Left ventricle myocardium inferior (tissue), 1 donor: ENCODE measurements at regions not wholly inside any gene's neighbourhood (a gene's known extent, or its start where the extent isn't known, plus 50 kb on each side); places are given as distances from the start of the nearest gene placed in this dataset.

Experiments
- DNase-seq: peaks from one replicate; pipeline ENCODE4 v3.0.0-alpha.2; 2020
- H3K27ac ChIP-seq: fragments of 200-600 bp; replicated peaks from 2 replicates; pipeline ENCODE4 v1.8.0; 2021
- H3K27me3 ChIP-seq: fragments of 200-600 bp; 2 replicates; pipeline ENCODE4 v1.8.0; 2021; ENCODE audit warnings: low read depth
- H3K36me3 ChIP-seq: fragments of 200-600 bp; 2 replicates; pipeline ENCODE4 v1.8.0; 2021
- H3K4me1 ChIP-seq: fragments of 200-600 bp; 2 replicates; pipeline ENCODE4 v1.8.0; 2021
- H3K4me3 ChIP-seq: fragments of 200-600 bp; 2 replicates; pipeline ENCODE4 v1.8.0; 2021; ENCODE audit warnings: mild to moderate bottlenecking, moderate library complexity
- H3K9me3 ChIP-seq: fragments of 200-600 bp; replicated peaks from 2 replicates; pipeline ENCODE4 v1.8.0; 2021
- intact Hi-C: fragments of 100-400 bp; cut with micrococcal nuclease; formaldehyde crosslinking; loops from one replicate; pipeline ENCODE4 v1.11.0; 2022
- TF ChIP-seq, protein P1 (sequence below): fragments of 200-600 bp; IDR thresholded peaks from 2 replicates; pipeline ENCODE4 v1.8.0; 2021; ENCODE audit warnings: antibody characterized with exemption, mild to moderate bottlenecking, borderline replicate concordance
- donor health status: DM: no; HTN: yes; CAD: no; lungs with severe emphysema.

DNA sequence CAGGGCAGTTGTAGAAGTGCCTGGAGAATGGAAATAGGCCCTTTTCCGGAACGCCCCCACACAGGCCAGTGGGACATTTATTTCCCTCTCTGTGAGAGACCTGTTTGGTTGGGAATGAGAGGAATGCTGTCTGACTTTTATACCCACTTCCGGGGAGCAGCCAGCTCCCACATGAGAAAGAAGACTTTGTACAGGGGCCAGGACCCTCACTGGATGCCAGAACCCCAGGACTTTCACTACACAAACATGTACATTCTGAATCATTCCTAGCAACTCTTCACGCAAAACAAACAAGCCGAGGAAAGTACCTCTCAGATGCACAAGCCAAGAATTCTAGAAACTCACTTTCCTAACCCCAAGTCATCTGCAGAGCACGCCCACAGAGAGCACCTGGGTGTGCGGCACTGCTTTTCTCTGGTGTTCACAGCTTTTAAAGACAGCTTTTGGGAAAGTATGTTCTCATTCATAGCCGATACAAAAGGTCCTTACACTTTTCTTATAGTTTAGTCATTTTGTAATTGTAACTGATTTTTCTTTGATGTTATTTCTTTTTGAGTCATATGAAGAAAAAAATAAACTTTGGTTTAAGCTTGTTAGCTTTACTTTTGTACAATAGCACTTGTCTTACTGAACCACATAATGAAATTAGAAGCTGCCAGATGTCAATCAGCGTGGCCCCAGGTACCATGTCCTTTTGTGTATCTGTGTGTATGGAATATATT is 856.1 kb upstream of the ID2 start:
- Histone ChIP-seq H3K36me3 (no peaks in the 10 kb centered on the region), H3K9me3 (no peaks in the 10 kb centered on the region), H3K4me1 (no peaks in the 10 kb centered on the region), H3K27me3 (no peaks in the 10 kb centered on the region), H3K4me3 (no peak overlapping the region), H3K27ac (no peak overlapping the region)
- DNase-seq, result no peak
- TF ChIP-seq, protein P1, sequence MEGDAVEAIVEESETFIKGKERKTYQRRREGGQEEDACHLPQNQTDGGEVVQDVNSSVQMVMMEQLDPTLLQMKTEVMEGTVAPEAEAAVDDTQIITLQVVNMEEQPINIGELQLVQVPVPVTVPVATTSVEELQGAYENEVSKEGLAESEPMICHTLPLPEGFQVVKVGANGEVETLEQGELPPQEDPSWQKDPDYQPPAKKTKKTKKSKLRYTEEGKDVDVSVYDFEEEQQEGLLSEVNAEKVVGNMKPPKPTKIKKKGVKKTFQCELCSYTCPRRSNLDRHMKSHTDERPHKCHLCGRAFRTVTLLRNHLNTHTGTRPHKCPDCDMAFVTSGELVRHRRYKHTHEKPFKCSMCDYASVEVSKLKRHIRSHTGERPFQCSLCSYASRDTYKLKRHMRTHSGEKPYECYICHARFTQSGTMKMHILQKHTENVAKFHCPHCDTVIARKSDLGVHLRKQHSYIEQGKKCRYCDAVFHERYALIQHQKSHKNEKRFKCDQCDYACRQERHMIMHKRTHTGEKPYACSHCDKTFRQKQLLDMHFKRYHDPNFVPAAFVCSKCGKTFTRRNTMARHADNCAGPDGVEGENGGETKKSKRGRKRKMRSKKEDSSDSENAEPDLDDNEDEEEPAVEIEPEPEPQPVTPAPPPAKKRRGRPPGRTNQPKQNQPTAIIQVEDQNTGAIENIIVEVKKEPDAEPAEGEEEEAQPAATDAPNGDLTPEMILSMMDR, result no peak
- intact Hi-C loops, result no loop called here

DNA sequence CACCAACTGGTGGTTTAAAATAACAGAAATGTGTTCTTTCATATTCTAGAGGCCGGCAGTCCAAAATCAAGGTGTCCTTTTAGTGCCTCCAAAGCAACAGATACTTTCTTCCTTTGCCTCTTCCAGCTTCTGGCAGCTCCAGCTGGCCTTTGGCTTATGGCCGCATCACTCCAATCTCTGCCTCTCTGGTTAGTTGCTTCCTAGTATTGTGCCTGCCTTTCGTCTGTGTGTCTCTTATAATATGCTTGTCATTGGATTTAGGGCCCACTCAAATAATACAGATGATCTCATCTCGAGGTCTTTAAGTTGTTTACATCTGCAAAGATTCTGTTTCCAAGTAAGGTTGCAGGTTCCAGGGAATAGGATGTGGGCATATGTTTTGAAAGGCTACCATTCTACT is 855.2 kb upstream of the ID2 start:
- Histone ChIP-seq H3K9me3 (no peaks in the 10 kb centered on the region), H3K27ac (no peak overlapping the region), H3K4me1 (no peaks in the 10 kb centered on the region), H3K27me3 (no peaks in the 10 kb centered on the region), H3K36me3 (no peaks in the 10 kb centered on the region), H3K4me3 (no peak overlapping the region)
- intact Hi-C loops, result no loop called here
- DNase-seq, result no peak
- TF ChIP-seq, protein P1, result no peak

DNA sequence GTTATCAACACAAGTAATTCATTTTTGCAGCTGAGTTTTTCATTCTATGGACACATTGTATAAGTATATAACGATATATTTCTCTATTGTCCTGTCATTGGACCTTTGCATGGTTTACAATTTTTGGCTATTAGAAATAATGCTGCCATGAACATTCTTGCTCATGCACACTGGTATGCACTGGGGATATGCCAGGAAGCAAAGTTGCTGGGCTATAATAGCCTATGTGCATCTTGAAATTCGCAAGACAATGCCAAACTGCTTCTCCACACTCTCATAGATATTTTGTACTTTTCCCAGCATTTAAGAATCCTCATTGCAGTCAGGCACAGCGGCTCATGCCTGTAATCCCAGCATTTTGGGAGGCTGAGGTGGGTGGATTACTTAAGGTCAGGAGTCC is 852.6 kb upstream of the ID2 start:
- TF ChIP-seq, protein P1, result no peak
- H3K27ac ChIP-seq, result no peak overlapping the region

DNA sequence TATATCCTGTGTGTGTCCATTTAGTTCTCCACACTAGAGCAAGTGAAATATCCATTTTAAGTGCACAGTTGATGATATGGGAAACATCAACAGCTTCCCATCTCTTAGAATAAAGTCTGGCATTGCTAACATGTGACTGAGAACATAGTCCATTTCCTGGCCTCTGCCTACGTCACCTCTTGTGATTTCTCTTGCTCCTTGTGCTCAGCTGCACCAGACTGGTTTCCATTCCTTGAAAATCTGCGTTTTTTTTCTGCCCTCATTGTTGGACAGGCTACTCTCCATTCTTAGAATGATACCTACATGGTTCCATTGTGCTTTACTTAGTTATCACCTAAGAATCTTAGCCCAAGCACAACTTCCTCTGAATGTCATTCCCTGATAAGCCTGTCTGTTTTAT is 851.2 kb upstream of the ID2 start:
- no peaks in the 10 kb centered on the region for H3K9me3 ChIP-seq
- no peak overlapping the region for H3K27ac ChIP-seq
- intact Hi-C loops, result no loop called here
- no peak for DNase-seq
- H3K27me3 ChIP-seq, result no peaks in the 10 kb centered on the region
- H3K4me1 ChIP-seq, result peaks cover under 1% of the 10 kb centered on the region
- H3K36me3 ChIP-seq, result no peaks in the 10 kb centered on the region
- TF ChIP-seq, protein P1, result no peak
- H3K4me3 ChIP-seq, result no peak overlapping the region

More for the DNA sequence above, 852.6 kb upstream of the ID2 start:
- Histone ChIP-seq H3K27me3 (no peaks in the 10 kb centered on the region), H3K4me1 (no peaks in the 10 kb centered on the region), H3K9me3 (no peaks in the 10 kb centered on the region), H3K36me3 (no peaks in the 10 kb centered on the region), H3K4me3 (no peak overlapping the region)
- DNase-seq, result no peak
- intact Hi-C loops, result no loop called here

DNA sequence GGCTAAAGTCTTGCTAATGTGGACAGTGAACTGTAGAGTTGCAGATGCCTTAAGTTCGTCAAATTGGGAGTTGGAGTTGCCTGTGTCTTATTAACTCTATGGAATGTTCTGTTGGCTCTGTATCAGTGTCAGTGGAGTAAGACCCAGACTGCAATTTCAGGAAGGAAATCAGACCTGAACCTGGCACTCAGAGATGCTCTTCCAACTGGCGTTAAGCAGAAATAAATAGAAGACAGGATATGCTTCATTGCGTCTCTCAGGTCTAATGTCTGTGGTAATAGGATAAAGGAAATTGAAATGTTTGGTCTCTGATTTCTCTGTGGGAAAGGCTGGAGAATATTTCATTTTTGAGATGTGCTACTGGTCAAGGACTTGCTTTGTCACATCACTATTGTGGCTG is 846.7 kb upstream of the ID2 start:
- intact Hi-C loops, result no loop called here
- Histone ChIP-seq H3K4me3 (no peak overlapping the region), H3K9me3 (peaks cover 3% of the 10 kb centered on the region), H3K27me3 (no peaks in the 10 kb centered on the region), H3K4me1 (peaks cover 5% of the 10 kb centered on the region), H3K27ac (no peak overlapping the region), H3K36me3 (no peaks in the 10 kb centered on the region)
- TF ChIP-seq, protein P1, result no peak
- DNase-seq, result no peak
